Esophagus squamous epithelium (tissue), 5 donors: ENCODE measurements at regions not wholly inside any gene's neighbourhood (a gene's known extent, or its start where the extent isn't known, plus 50 kb on each side); places are given as distances from the start of the nearest gene placed in this dataset.

ENCODE experiments used
- DNase-seq: peaks from one replicate; lab custom pipeline; 2025; lab: John Stamatoyannopoulos, UW
- H3K27ac ChIP-seq, 4 donors: fragments of 200-600 bp; sonication (generic); one replicate each; pipeline ENCODE4 v1.5.1; 2016 to 2019; ENCODE audit warnings: mild to moderate bottlenecking in 1 of 4
- H3K27me3 ChIP-seq, 4 donors: fragments of 200-600 bp; sonication (generic); 1 replicate in 3 of 4; 2 replicates in 1 of 4; pipeline versions ENCODE4 v1.5.1 to v1.6.0; 2017 to 2021; ENCODE audit warnings: antibody characterized with exemption in 1 of 4
- H3K36me3 ChIP-seq, 3 donors: fragments of 200-600 bp; sonication (generic); one replicate each; pipeline ENCODE4 v1.5.1; 2016 to 2019
- H3K4me1 ChIP-seq, 3 donors: fragments of 200-600 bp; sonication (generic); one replicate each; pipeline ENCODE4 v1.5.1; 2017 to 2019
- H3K4me3 ChIP-seq, 4 donors: fragments of 200-600 bp; sonication (generic); 1 replicate in 3 of 4; 2 replicates in 1 of 4; pipeline ENCODE4 v1.5.1; 2016 to 2019; ENCODE audit warnings: mild to moderate bottlenecking in 2 of 4, moderate library complexity in 1 of 4
- H3K9me3 ChIP-seq, 3 donors: fragments of 200-600 bp; sonication (generic); one replicate each; pipeline ENCODE4 v1.5.1; 2016 to 2019
- POLR2A ChIP-seq, 4 donors: fragments of 450-650 bp; IDR thresholded peaks; one replicate each; pipeline ENCODE4 v1.6.1; 2017; ENCODE audit warnings: antibody characterized with exemption in 4 of 4, mild to moderate bottlenecking in 4 of 4, moderate library complexity in 3 of 4
- WGBS, 2 donors: methylation state at CpG; one replicate each; pipeline ENCODE4 v1.1.5; 2018; 5-methylcytosine and 5-hydroxymethylcytosine counted together
- intact Hi-C: fragments of 100-400 bp; cut with DNase I; formaldehyde crosslinking; loops from one replicate; pipeline ENCODE4 v1.15.0; 2022
- TF ChIP-seq, protein P1 (sequence below), 6 experiments: fragments of 450-650 bp in 4 of 6; fragments of 200-600 bp in 2 of 6; sonication (generic) in 2 of 6; IDR thresholded peaks; one replicate each; pipeline ENCODE4 v1.5.1; 2016 to 2019; ENCODE audit warnings: antibody characterized with exemption in 6 of 6, mild to moderate bottlenecking in 4 of 6, moderate library complexity in 4 of 6
- donor health status: DM: yes; HTN: yes; CAD: no.

DNA sequence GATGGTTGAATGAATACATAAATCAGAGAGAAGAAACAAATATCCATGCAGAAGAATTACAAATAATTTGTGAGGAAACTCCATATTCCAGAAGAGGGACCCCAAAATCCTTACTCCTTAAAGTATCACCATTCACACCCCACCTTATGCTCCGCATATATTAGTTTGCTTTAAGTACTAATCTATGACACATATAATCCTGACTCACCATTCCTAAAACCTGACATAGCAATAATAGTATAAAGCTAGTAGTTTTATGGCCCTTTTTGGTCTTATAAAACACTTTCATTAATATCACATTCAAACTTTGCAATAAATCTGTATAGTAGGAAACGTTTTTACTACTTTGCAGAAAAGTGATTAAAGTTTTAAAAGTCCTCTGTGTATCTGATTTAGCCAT lies 719.0 kb upstream of the SLC39A10 start:
- Histone ChIP-seq H3K4me1 (no peaks in the 10 kb centered on the region), H3K4me3 (no peak overlapping the region), H3K27me3 (no peaks in the 10 kb centered on the region), H3K27ac (no peak overlapping the region), H3K9me3 (no peaks in the 10 kb centered on the region), H3K36me3 (no peaks in the 10 kb centered on the region)
- no peak for DNase-seq
- TF ChIP-seq, protein P1, sequence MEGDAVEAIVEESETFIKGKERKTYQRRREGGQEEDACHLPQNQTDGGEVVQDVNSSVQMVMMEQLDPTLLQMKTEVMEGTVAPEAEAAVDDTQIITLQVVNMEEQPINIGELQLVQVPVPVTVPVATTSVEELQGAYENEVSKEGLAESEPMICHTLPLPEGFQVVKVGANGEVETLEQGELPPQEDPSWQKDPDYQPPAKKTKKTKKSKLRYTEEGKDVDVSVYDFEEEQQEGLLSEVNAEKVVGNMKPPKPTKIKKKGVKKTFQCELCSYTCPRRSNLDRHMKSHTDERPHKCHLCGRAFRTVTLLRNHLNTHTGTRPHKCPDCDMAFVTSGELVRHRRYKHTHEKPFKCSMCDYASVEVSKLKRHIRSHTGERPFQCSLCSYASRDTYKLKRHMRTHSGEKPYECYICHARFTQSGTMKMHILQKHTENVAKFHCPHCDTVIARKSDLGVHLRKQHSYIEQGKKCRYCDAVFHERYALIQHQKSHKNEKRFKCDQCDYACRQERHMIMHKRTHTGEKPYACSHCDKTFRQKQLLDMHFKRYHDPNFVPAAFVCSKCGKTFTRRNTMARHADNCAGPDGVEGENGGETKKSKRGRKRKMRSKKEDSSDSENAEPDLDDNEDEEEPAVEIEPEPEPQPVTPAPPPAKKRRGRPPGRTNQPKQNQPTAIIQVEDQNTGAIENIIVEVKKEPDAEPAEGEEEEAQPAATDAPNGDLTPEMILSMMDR (IDR thresholded peaks at IDR 0.05) = no peak
- TF ChIP-seq POLR2A (IDR thresholded peaks at IDR 0.05) = no peak
- 57 to 63% methylated on average over 2 of the region's 2 CpGs for WGBS, 2 donors
- intact Hi-C loops = no loop called here

DNA sequence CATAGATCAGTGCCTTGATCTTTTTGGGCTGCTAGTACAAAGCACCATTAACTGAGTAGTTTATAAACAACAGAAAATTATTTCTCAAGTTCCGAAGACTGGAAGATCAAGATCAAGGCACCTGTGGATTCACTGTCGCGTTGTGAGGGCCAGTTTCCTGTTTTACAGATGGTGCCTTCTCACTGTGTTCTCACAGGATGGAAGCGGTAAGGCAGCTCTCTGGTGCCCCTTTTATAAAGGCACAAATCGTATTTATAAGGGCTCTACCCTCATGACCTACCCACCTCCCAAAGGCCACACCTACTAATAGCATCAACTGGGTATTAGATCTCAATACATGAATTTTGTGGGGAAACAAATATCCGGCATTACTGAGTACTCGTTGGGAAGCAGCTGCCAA lies 729.5 kb upstream of the SLC39A10 start:
- H3K4me3 ChIP-seq = no peak overlapping the region
- no peak overlapping the region for H3K27ac ChIP-seq
- no peak for TF ChIP-seq POLR2A (IDR thresholded peaks at IDR 0.05)
- TF ChIP-seq, protein P1 (IDR thresholded peaks at IDR 0.05) = no peak
- H3K36me3 ChIP-seq = no peaks in the 10 kb centered on the region
- no peaks in the 10 kb centered on the region for H3K27me3 ChIP-seq
- intact Hi-C loops = no loop called here
- no peaks in the 10 kb centered on the region for H3K4me1 ChIP-seq
- WGBS, 2 donors = 78 to 83% methylated on average over 6 to 7 of the region's 7 CpGs
- no peak for DNase-seq
- no peaks in the 10 kb centered on the region for H3K9me3 ChIP-seq

DNA sequence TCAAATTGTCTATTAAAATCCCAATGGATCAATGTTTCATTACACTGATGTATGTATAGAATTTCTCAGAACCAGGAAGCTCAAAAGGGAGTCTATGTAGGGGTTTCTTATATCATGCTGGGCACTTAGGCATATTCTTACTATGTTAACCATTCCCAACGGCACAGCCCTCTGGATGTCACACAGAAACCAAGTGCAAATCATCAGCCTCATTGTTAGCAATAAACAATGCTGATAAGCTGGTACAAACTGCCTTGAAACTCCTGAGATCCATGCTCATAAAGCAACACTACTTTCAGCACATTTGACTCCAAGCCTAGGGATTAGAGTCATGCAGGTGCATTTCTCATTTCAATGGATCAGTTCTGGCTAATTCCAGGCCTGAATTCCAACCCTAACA lies 730.2 kb upstream of the SLC39A10 start:
- Histone ChIP-seq H3K27ac (no peak overlapping the region), H3K27me3 (no peaks in the 10 kb centered on the region), H3K36me3 (no peaks in the 10 kb centered on the region), H3K4me3 (no peak overlapping the region), H3K4me1 (no peaks in the 10 kb centered on the region), H3K9me3 (no peaks in the 10 kb centered on the region)
- TF ChIP-seq, protein P1 (IDR thresholded peaks at IDR 0.05) = no peak
- DNase-seq = no peak
- intact Hi-C loops = no loop called here
- WGBS, 2 donors = 33 to 36% methylated on average over 1 of the region's 1 CpG

DNA sequence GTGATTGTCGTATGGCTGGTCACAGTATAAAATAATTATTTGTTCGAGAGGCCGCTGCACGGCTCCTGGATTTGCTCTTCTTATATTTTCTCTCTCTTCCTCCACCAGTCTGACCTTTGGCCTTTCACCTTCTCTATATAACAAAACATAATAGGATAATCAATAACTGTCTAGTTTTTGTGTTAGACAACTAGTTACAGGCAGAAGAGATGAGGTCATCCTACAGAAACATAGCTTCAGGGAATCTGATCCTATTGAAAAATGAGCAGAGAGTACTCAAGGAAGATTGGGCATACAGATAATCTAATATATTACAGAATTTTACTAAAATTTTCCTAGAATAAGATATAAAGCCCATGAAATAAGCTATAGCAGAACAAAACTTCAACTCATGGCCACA lies 731.3 kb upstream of the SLC39A10 start:
- Histone ChIP-seq H3K4me1 (no peaks in the 10 kb centered on the region), H3K9me3 (no peaks in the 10 kb centered on the region), H3K4me3 (no peak overlapping the region), H3K27me3 (no peaks in the 10 kb centered on the region), H3K36me3 (no peaks in the 10 kb centered on the region), H3K27ac (no peak overlapping the region)
- 71 to 72% methylated on average over 4 of the region's 4 CpGs for WGBS, 2 donors
- no peak for DNase-seq
- TF ChIP-seq, protein P1 (IDR thresholded peaks at IDR 0.05) = no peak
- no peak for TF ChIP-seq POLR2A (IDR thresholded peaks at IDR 0.05)
- intact Hi-C loops = no loop called here

DNA sequence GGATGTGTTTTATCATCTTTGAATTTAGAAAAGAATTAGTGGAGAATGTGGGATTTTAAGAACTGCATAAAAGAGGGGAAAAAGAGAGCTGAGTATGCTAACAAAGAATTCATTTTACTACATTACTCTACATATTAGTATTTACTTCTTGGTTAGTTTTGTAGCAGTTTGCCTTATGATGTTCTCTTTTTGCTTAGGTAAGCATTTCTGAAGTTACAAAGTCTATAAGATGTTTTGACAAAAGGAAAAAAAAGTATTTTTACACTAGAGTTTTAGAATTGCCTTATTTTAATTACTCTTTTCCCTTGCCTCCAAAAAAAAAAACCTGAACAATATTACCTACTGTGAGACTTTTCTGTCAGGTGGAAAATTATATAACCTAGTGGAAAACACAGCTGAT lies 739.5 kb upstream of the SLC39A10 start:
- TF ChIP-seq, protein P1 (IDR thresholded peaks at IDR 0.05) = no peak
- no peak for TF ChIP-seq POLR2A (IDR thresholded peaks at IDR 0.05)
- Histone ChIP-seq H3K27ac (no peak overlapping the region), H3K9me3 (no peaks in the 10 kb centered on the region), H3K36me3 (no peaks in the 10 kb centered on the region), H3K27me3 (no peaks in the 10 kb centered on the region), H3K4me3 (no peak overlapping the region), H3K4me1 (no peaks in the 10 kb centered on the region)
- no peak for DNase-seq
- intact Hi-C loops = no loop called here
